ENCODE measurements at regions not wholly inside any gene's neighbourhood (a gene's known extent, or its start where the extent isn't known, plus 50 kb on each side); places are given as distances from the start of the nearest gene placed in this dataset.

- H2AK5ac ChIP-seq (ENCODE audit: low read depth, low read length): no peak overlapping the region
- no TSS peak for BruUV-seq (replicated peaks)
- dilution Hi-C loops (cut with HindIII; ENCODE audit: low sequenced_read_pairs, unreplicated experiment) (no loop called here), intact Hi-C loops (cut with micrococcal nuclease) (no loop called here), in situ Hi-C loops (cut with MboI; ENCODE audit: low sequenced_read_pairs) (no loop called here)
- H3K27me3 ChIP-seq (ENCODE audit: control insufficient read depth, insufficient read depth, low read length): no peaks in the 10 kb centered on the region
- 100% methylated on average over 1 of the region's 2 CpGs for WGBS, 2 experiments (ENCODE audit: extremely low coverage in 2 of 2, insufficient read length in 1 of 2)
- no peak overlapping the region for H3K4me3 ChIP-seq (ENCODE audit: insufficient read depth, low read depth, low read length)
- H2AFZ ChIP-seq (replicated peaks; ENCODE audit: low read length, poor library complexity): no peak overlapping the region
- H4K5ac ChIP-seq (ENCODE audit: low read depth, low read length): no peak overlapping the region
- no peaks in the 10 kb centered on the region for H4K20me1 ChIP-seq (ENCODE audit: insufficient read depth, low read length)
- H2BK15ac ChIP-seq (ENCODE audit: low read depth, low read length): no peak overlapping the region
- CTCF ChIA-PET: no interaction called here
- TF ChIP-seq CHD1 (IDR thresholded peaks at IDR 0.05; ENCODE audit: low read depth, low read length): no peak
- no peak for TF ChIP-seq SMC3 (IDR thresholded peaks at IDR 0.05; ENCODE audit: low read depth, low read length)
- no peak overlapping the region for H3K4me2 ChIP-seq (ENCODE audit: low read depth, low read length)
- H2BK20ac ChIP-seq (ENCODE audit: low read depth, low read length): no peak overlapping the region
- no peaks in the 10 kb centered on the region for H3K4me1 ChIP-seq (ENCODE audit: control insufficient read depth, insufficient read depth, low read length)
- H3K36me3 ChIP-seq (ENCODE audit: control insufficient read depth, insufficient read depth, low read length): no peaks in the 10 kb centered on the region
- no peak overlapping the region for H2BK5ac ChIP-seq (ENCODE audit: low read depth, low read length, poor library complexity, severe bottlenecking)
- no peak overlapping the region for H3K9ac ChIP-seq (ENCODE audit: low read depth, low read length)
- no peak overlapping the region for H3K18ac ChIP-seq (ENCODE audit: low read depth, low read length)
- H3K23ac ChIP-seq (ENCODE audit: low read depth, low read length): no peak overlapping the region
- no peak overlapping the region for H3K4ac ChIP-seq (ENCODE audit: low read depth, low read length)
- no peak overlapping the region for H3K27ac ChIP-seq (ENCODE audit: insufficient read depth, low read length)
- 0 out of 4 replicates have a peak, but pooled peaks cover 0 to 7% of the 10 kb centered on the region in 2 experiments for H3K79me1 ChIP-seq (ENCODE audit: low read depth in 1 of 2, low read length in 2 of 2)
- no peaks in the 10 kb centered on the region for H3K9me3 ChIP-seq (ENCODE audit: control insufficient read depth, insufficient read depth, low read length)
- ATAC-seq (ENCODE audit: low read depth) (no peak), DNase-seq (no peak)
- no peak overlapping the region for H2AK9ac ChIP-seq (replicated peaks; ENCODE audit: low read depth, low read length, poor library complexity)
- H2BK120ac ChIP-seq (ENCODE audit: low read depth, low read length): no peak overlapping the region
- no peak overlapping the region for H3K56ac ChIP-seq (ENCODE audit: extremely low read depth, insufficient read depth, low read length)
- no peaks in the 10 kb centered on the region for H3K9me1 ChIP-seq (ENCODE audit: insufficient read depth, low read length)
- POLR2A ChIA-PET (ENCODE audit: unreplicated experiment): no interaction called here
- no peak overlapping the region for H4K91ac ChIP-seq (ENCODE audit: insufficient read depth, low read depth, low read length)
- no peak overlapping the region for H3K14ac ChIP-seq (replicated peaks; ENCODE audit: low read depth, low read length)
- H4K8ac ChIP-seq (ENCODE audit: low read depth in 2 of 2, low read length in 2 of 2): no peak overlapping the region
Measured at GRCh38 chr21:29407571-29407970, 108.8 kb downstream of the BACH1 start.
